Gastroesophageal sphincter (tissue), 4 donors: ENCODE measurements at regions not wholly inside any gene's neighbourhood (a gene's known extent, or its start where the extent isn't known, plus 50 kb on each side); places are given as distances from the start of the nearest gene placed in this dataset.

Experiments used
- ATAC-seq: fragments of 150-250 bp; one replicate; pipeline ENCODE4 v1.9.1; 2016; ENCODE audit warnings: mild to moderate bottlenecking, moderate library complexity
- H3K27ac ChIP-seq, 4 donors: fragments of 200-600 bp; sonication (generic) in 3 of 4; 1 replicate in 3 of 4; 2 replicates in 1 of 4; pipeline ENCODE4 v1.5.1; 2016 to 2019
- H3K27me3 ChIP-seq: fragments of 200-600 bp; sonication (generic); one replicate; pipeline ENCODE4 v1.5.1; 2019
- H3K36me3 ChIP-seq, 2 donors: fragments of 200-600 bp; sonication (generic); one replicate each; pipeline ENCODE4 v1.5.1; 2019; ENCODE audit warnings: control low read depth in 1 of 2
- H3K4me1 ChIP-seq, 3 donors: fragments of 200-600 bp; sonication (generic); 1 replicate in 2 of 3; 2 replicates in 1 of 3; pipeline ENCODE4 v1.5.1; 2016 to 2019; ENCODE audit warnings: control low read depth in 2 of 3
- H3K4me3 ChIP-seq, 2 donors: fragments of 200-600 bp; sonication (generic); one replicate each; pipeline ENCODE4 v1.5.1; 2019; ENCODE audit warnings: mild to moderate bottlenecking in 1 of 2, moderate library complexity in 1 of 2
- H3K9me3 ChIP-seq, 3 donors: fragments of 200-600 bp; sonication (generic); one replicate each; pipeline ENCODE4 v1.5.1; 2017 to 2019; ENCODE audit warnings: control low read depth in 2 of 3
- CTCF ChIP-seq, 4 experiments: fragments of 200-600 bp in 2 of 4; fragments of 450-650 bp in 2 of 4; sonication (generic) in 1 of 4; IDR thresholded peaks; one replicate each; pipeline ENCODE4 v1.5.1; 2017 to 2019; ENCODE audit warnings: antibody characterized with exemption in 4 of 4, mild to moderate bottlenecking in 2 of 4, moderate library complexity in 2 of 4
- EP300 ChIP-seq: sonication (generic); formaldehyde crosslinking; IDR thresholded peaks from one replicate; pipeline ENCODE4 v1.6.1; 2017; ENCODE audit warnings: antibody characterized with exemption, mild to moderate bottlenecking
- POLR2A ChIP-seq, 2 donors: fragments of 450-650 bp; IDR thresholded peaks; one replicate each; pipeline ENCODE4 v1.6.1; 2017; ENCODE audit warnings: antibody characterized with exemption in 2 of 2, mild to moderate bottlenecking in 2 of 2, moderate library complexity in 1 of 2
- POLR2AphosphoS5 ChIP-seq: sonication (generic); formaldehyde crosslinking; IDR thresholded peaks from one replicate; pipeline ENCODE4 v1.6.1; 2017; ENCODE audit warnings: antibody characterized with exemption
- WGBS, 2 donors: methylation state at CpG; one replicate each; pipeline ENCODE4 v1.1.5; 2018; ENCODE audit warnings: low coverage in 1 of 2; 5-methylcytosine and 5-hydroxymethylcytosine counted together

GRCh38 chr22:26891429-26891828, 234.0 kb downstream of the MIAT start:
- TF ChIP-seq EP300 = no peak
- TF ChIP-seq POLR2AphosphoS5 = no peak
- TF ChIP-seq POLR2A (IDR thresholded peaks at IDR 0.05) = no peak
- TF ChIP-seq CTCF (IDR thresholded peaks at IDR 0.05) = no peak
- Histone ChIP-seq H3K36me3 (no peaks in the 10 kb centered on the region), H3K27me3 (no peaks in the 10 kb centered on the region), H3K4me3 (no peak overlapping the region), H3K9me3 (no peaks in the 10 kb centered on the region), H3K27ac (peak overlapping the region in 1 of 4 donors; percentile 33), H3K4me1 (peaks cover 0 to 51% (median 8%) of the 10 kb centered on the region in 3 donors)
- ATAC-seq = no peak
- 94 to 97% methylated on average over 2 of the region's 3 CpGs for WGBS, 2 donors

- Histone ChIP-seq H3K27ac (peak overlapping the region in 3 of 4 donors; percentile 79 to 81 (median 80)), H3K4me3 (no peak overlapping the region), H3K9me3 (no peaks in the 10 kb centered on the region), H3K27me3 (no peaks in the 10 kb centered on the region), H3K36me3 (no peaks in the 10 kb centered on the region), H3K4me1 (peaks cover 0 to 44% (median 8%) of the 10 kb centered on the region in 3 donors)
- peak; percentile 9 for ATAC-seq
- TF ChIP-seq POLR2AphosphoS5 (no peak), CTCF (IDR thresholded peaks at IDR 0.05) (no peak), POLR2A (IDR thresholded peaks at IDR 0.05) (no peak), EP300 (no peak)
- WGBS, 2 donors = 49 to 53% methylated on average over 7 to 15 of the region's 20 CpGs
Observed at GRCh38 chr22:26892166-26893041, 235.0 kb downstream of the MIAT start.

- 35 to 71% methylated on average over 6 to 10 of the region's 18 CpGs for WGBS, 2 donors
- Histone ChIP-seq H3K4me3 (no peak overlapping the region), H3K36me3 (no peaks in the 10 kb centered on the region), H3K9me3 (no peaks in the 10 kb centered on the region), H3K4me1 (peaks cover 0 to 38% (median 8%) of the 10 kb centered on the region in 3 donors), H3K27ac (peak overlapping the region; percentile 69 to 81 (median 80)), H3K27me3 (no peaks in the 10 kb centered on the region)
- ATAC-seq = peak; percentile 19
- TF ChIP-seq POLR2AphosphoS5 (peak; percentile 47), POLR2A (IDR thresholded peaks at IDR 0.05) (no peak)
Observed at GRCh38 chr22:26893173-26894110, 236.1 kb downstream of the MIAT start.

- H3K36me3 ChIP-seq = no peaks in the 10 kb centered on the region
- H3K4me3 ChIP-seq = no peak overlapping the region
- WGBS, 2 donors = 73 to 75% methylated on average over 2 to 5 of the region's 5 CpGs
- no peak for TF ChIP-seq CTCF (IDR thresholded peaks at IDR 0.05)
- TF ChIP-seq POLR2AphosphoS5 = no peak
- no peak for TF ChIP-seq EP300
- TF ChIP-seq POLR2A (IDR thresholded peaks at IDR 0.05) = no peak
- no peak for ATAC-seq
- no peaks in the 10 kb centered on the region for H3K27me3 ChIP-seq
- no peaks in the 10 kb centered on the region for H3K9me3 ChIP-seq
- peak overlapping the region; percentile 69 to 81 (median 80) for H3K27ac ChIP-seq
- H3K4me1 ChIP-seq = peaks cover 0 to 38% (median 8%) of the 10 kb centered on the region in 3 donors
Observed at GRCh38 chr22:26894362-26894761, 237.0 kb downstream of the MIAT start.
